GM12878 (cell line): ENCODE measurements at regions not wholly inside any gene's neighbourhood (a gene's known extent, or its start where the extent isn't known, plus 50 kb on each side); places are given as distances from the start of the nearest gene placed in this dataset.
A peak's percentile ranks its signal among the peaks of the same experiment; 100 is the strongest.

Experiments
- ATAC-seq: fragments of 200-7000 bp; cut with Tn5 transposase; 3 replicates; pipeline ENCODE4 v1.9.1; 2020; ENCODE audit warnings: mild to moderate bottlenecking, moderate library complexity
- BruUV-seq: library from RNA; stranded (reverse); fragments of 400-500 nt; replicated peaks from 2 replicates; lab custom pipeline; 2021; lab: Mats Ljungman, UMichigan
- CTCF ChIA-PET: fragments of 300-600 bp; sonication (Branson Sonifier 250); formaldehyde crosslinking; extraction: SDS; loops from one replicate; lab custom pipeline; 2021; ENCODE audit warnings: inconsistent platforms; lab: Yijun Ruan, JAX
- POLR2A ChIA-PET: fragments of 350-600 bp; formaldehyde crosslinking; extraction: SDS; loops from one replicate; lab custom pipeline; 2021; ENCODE audit warnings: inconsistent platforms; lab: Charles Lee
- RAD21 ChIA-PET: fragments of 300-600 bp; sonication (Branson Sonifier 250); formaldehyde crosslinking; loops from one replicate; lab custom pipeline; 2023; ENCODE audit warnings: antibody characterized with exemption; ENCODE audit not compliant: unreplicated experiment; lab: Charles Lee
- SMC1A ChIA-PET: fragments of 300-600 bp; sonication (Branson Sonifier 250); formaldehyde crosslinking; loops from one replicate; lab custom pipeline; 2023; ENCODE audit not compliant: unreplicated experiment, uncharacterized antibody; lab: Charles Lee
- DNase-seq: peaks from one replicate; pipeline ENCODE4 v3.0.0-alpha.2; 2011; ENCODE audit warnings: low read depth, low spot score
- FAIRE-seq: peaks from 3 replicates; lab custom pipeline; 2011; peaks lifted over from hg19 to GRCh38; lab: Jason Lieb, UNC
- H2AFZ ChIP-seq: 2 replicates; pipeline ENCODE4 v1.6.0; 2011; ENCODE audit warnings: low read depth, low read length, control low read depth; ENCODE audit not compliant: control insufficient read depth
- H3K27ac ChIP-seq: 2 replicates; pipeline ENCODE4 v1.5.1; 2011; ENCODE audit warnings: control low read depth; ENCODE audit not compliant: control insufficient read depth, insufficient read depth
- H3K27me3 ChIP-seq, 2 experiments: replicated peaks in 1 of 2; 2 replicates each; pipeline versions ENCODE4 v1.6.0 to v1.6.1; 2011; ENCODE audit warnings: low read length in 1 of 2; ENCODE audit not compliant: control insufficient read depth in 2 of 2, insufficient read depth in 2 of 2
- H3K36me3 ChIP-seq, 2 experiments: 2 replicates each; pipeline ENCODE4 v1.5.1; 2011; ENCODE audit warnings: low read length in 1 of 2; ENCODE audit not compliant: control insufficient read depth in 2 of 2, insufficient read depth in 2 of 2
- H3K4me1 ChIP-seq: 2 replicates; pipeline ENCODE4 v1.6.1; 2011; ENCODE audit warnings: mild to moderate bottlenecking, low read length, moderate library complexity, mixed read lengths; ENCODE audit not compliant: control insufficient read depth, insufficient read depth
- H3K4me2 ChIP-seq: 2 replicates; pipeline ENCODE4 v1.6.0; 2011; ENCODE audit warnings: control low read depth; ENCODE audit not compliant: control insufficient read depth, insufficient read depth
- H3K4me3 ChIP-seq: fragments of 200-600 bp; sonication (generic); 2 replicates; pipeline ENCODE4 v1.5.1; 2016
- H3K79me2 ChIP-seq: 2 replicates; pipeline ENCODE4 v1.6.0; 2011; ENCODE audit warnings: low read length; ENCODE audit not compliant: control insufficient read depth, insufficient read depth
- H3K9ac ChIP-seq: 2 replicates; pipeline ENCODE4 v1.8.0; 2011; ENCODE audit warnings: low read length, control low read depth, mixed read lengths; ENCODE audit not compliant: control insufficient read depth, insufficient read depth
- H3K9me3 ChIP-seq: replicated peaks from 3 replicates; pipeline ENCODE4 v1.5.1; 2011; ENCODE audit warnings: mild to moderate bottlenecking, low read length; ENCODE audit not compliant: control insufficient read depth, insufficient read depth
- H4K20me1 ChIP-seq: 2 replicates; pipeline ENCODE4 v1.6.0; 2011; ENCODE audit not compliant: control insufficient read depth, insufficient read depth
- CBX3 ChIP-seq: fragments of 200-600 bp; sonication (generic); IDR thresholded peaks from 2 replicates; pipeline ENCODE4 v1.6.1; 2016; ENCODE audit warnings: low read depth, borderline replicate concordance
- CEBPB ChIP-seq, 2 experiments: fragments of 150-350 bp in 1 of 2; IDR thresholded peaks; 2 replicates each; pipeline ENCODE4 v1.6.1; 2012 to 2014; ENCODE audit warnings: low read depth in 2 of 2, low read length in 2 of 2, borderline replicate concordance in 1 of 2, inconsistent platforms in 1 of 2
- CHD2 ChIP-seq: IDR thresholded peaks from 2 replicates; pipeline ENCODE4 v1.6.1; 2011; ENCODE audit warnings: low read depth, low read length, improper control_type of control experiment, borderline replicate concordance
- EED ChIP-seq: sonication (generic); IDR thresholded peaks from 2 replicates; pipeline ENCODE4 v1.6.1; 2016; ENCODE audit warnings: antibody characterized with exemption, low read depth
- EP300 ChIP-seq, 2 experiments: fragments of 150-350 bp in 1 of 2; IDR thresholded peaks; 2 replicates each; pipeline ENCODE4 v1.6.1; 2011 to 2012; ENCODE audit warnings: low read depth in 2 of 2, low read length in 2 of 2, borderline replicate concordance in 1 of 2, improper control_type of control experiment in 1 of 2, inconsistent platforms in 1 of 2; ENCODE audit not compliant: control insufficient read depth in 1 of 2
- FOXK2 ChIP-seq: fragments of 450-650 bp; IDR thresholded peaks from 2 replicates; pipeline ENCODE4 v1.6.1; 2017; ENCODE audit warnings: mild to moderate bottlenecking, moderate library complexity
- HDAC2 ChIP-seq: fragments of 200-600 bp; sonication (generic); IDR thresholded peaks from 2 replicates; pipeline ENCODE4 v1.6.1; 2017
- NFYA ChIP-seq: IDR thresholded peaks from 2 replicates; pipeline ENCODE4 v1.6.1; 2011; ENCODE audit warnings: low read depth, mild to moderate bottlenecking, low read length, improper control_type of control experiment, borderline replicate concordance
- PML ChIP-seq: IDR thresholded peaks from 2 replicates; pipeline ENCODE4 v1.6.1; 2012; ENCODE audit warnings: low read length, inconsistent platforms
- RAD51 ChIP-seq: fragments of 450-650 bp; IDR thresholded peaks from 2 replicates; pipeline ENCODE4 v1.6.1; 2016; ENCODE audit warnings: moderate library complexity, mild to moderate bottlenecking, inconsistent platforms
- RB1 ChIP-seq: fragments of 450-650 bp; formaldehyde crosslinking; IDR thresholded peaks from 2 replicates; pipeline ENCODE4 v1.6.1; 2017; ENCODE audit warnings: mild to moderate bottlenecking, borderline replicate concordance
- SIN3A ChIP-seq: IDR thresholded peaks from 2 replicates; pipeline ENCODE4 v1.6.1; 2012; ENCODE audit warnings: low read depth, low read length, improper control_type of control experiment
- SMARCA5 ChIP-seq: fragments of 450-650 bp; IDR thresholded peaks from 2 replicates; pipeline ENCODE4 v1.6.1; 2017; ENCODE audit warnings: mild to moderate bottlenecking
- SREBF2 ChIP-seq: IDR thresholded peaks from 2 replicates; pipeline ENCODE4 v1.6.1; 2012; ENCODE audit warnings: mild to moderate bottlenecking, low read length
- YBX1 ChIP-seq: fragments of 450-650 bp; IDR thresholded peaks from 2 replicates; pipeline ENCODE4 v1.6.1; 2016; ENCODE audit warnings: antibody characterized with exemption
- ZNF217 ChIP-seq: fragments of 450-650 bp; IDR thresholded peaks from 2 replicates; pipeline ENCODE4 v1.6.1; 2017; ENCODE audit warnings: antibody characterized with exemption, mild to moderate bottlenecking
- ZNF622 ChIP-seq: fragments of 450-650 bp; IDR thresholded peaks from 2 replicates; pipeline ENCODE4 v1.6.1; 2017; ENCODE audit warnings: mild to moderate bottlenecking, inconsistent platforms
- WGBS: methylation state at CpG from one replicate; pipeline ENCODE4 v1.1.6; 2016; ENCODE audit warnings: low lambda C conversion rate; ENCODE audit not compliant: insufficient replicate concordance, insufficient coverage; ENCODE audit errors: missing lambda C conversion rate; 5-methylcytosine and 5-hydroxymethylcytosine counted together
- in situ Hi-C: fragments of 300-500 bp; cut with MboI; formaldehyde crosslinking; loops from 9 replicates; pipeline ENCODE4 v1.14.3; 2018; ENCODE audit warnings: mixed read lengths
- intact Hi-C: fragments of 100-400 bp; cut with micrococcal nuclease; formaldehyde crosslinking; loops from one replicate; pipeline ENCODE4 v1.14.2; 2022; ENCODE audit not compliant: unreplicated experiment
- TF ChIP-seq, protein P1 (sequence below): fragments of 450-650 bp; formaldehyde crosslinking; IDR thresholded peaks from 2 replicates; pipeline ENCODE4 v1.4.0; 2022; ENCODE audit warnings: mild to moderate bottlenecking, moderate library complexity
- TF ChIP-seq, protein P2 (sequence below): fragments of 450-650 bp; IDR thresholded peaks from 2 replicates; pipeline ENCODE4 v1.6.1; 2017; ENCODE audit warnings: antibody characterized with exemption, mild to moderate bottlenecking, moderate library complexity

DNA sequence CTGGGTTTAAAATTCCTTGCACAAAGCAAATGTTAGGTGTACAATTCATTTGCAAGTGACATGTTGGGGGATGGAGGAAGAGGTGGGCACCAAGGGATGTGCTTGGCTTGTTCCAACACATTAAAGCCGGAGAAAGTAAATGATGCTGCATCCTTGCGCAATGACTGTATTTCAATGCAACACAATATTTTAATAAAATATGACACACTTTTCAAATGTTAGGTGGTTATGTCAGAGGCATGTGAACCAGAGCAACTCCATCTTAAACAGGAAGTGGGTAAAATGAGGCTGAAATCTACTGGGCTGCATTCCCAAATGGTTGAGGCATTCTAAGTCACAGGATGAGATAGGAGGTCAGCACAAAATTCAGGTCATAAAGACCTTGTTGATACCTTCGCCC is 53.6 kb upstream of the ARHGAP5 start (continued):
- TF ChIP-seq RAD51 = no peak

DNA sequence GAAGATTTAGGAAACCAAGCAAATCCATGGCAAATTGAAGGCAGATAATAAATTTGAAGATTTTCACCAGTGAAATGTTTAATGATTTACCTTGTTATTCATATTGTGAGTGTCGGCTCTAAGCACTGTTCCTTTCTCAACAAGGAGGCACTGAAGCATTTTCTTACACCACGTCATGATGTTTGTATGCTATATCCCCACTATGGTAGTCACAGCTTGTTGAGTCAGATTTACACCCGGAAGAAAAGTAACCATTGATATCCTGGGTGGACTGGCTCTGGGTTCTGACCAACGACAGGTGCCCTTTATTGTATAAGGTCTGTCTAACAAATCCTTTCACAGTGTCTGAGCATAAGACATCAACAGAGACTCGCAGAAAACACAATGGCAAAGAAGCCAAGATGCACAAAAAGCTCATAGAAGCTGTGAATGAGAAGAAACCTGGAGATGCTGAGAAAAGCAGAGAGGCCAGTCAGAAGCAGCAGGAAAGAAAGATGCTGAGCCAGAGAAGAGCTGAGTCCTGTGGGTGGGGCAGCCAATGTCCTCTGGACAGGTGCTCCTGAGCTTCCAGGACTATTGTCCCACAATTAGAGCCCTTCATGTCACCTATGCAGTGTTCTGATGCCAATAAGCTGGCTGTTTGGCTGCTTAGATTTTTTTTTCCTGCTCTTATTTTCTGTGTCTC is 49.7 kb upstream of the ARHGAP5 start:
- Histone ChIP-seq H3K4me2 (no peak overlapping the region), H3K27ac (no peak overlapping the region), H3K9me3 (no peaks in the 10 kb centered on the region), H2AFZ (no peak overlapping the region), H3K4me1 (no peaks in the 10 kb centered on the region), H3K9ac (no peak overlapping the region), H3K79me2 (no peaks in the 10 kb centered on the region), H3K36me3 (no peaks in the 10 kb centered on the region), H4K20me1 (no peaks in the 10 kb centered on the region), H3K27me3 (no peaks in the 10 kb centered on the region), H3K4me3 (no peak overlapping the region)
- ATAC-seq (peak; percentile 58), FAIRE-seq (no peak), DNase-seq (no peak)
- no TSS peak for BruUV-seq
- WGBS = 33% methylated on average over 5 of the region's 5 CpGs
- RAD21 ChIA-PET = no interaction called here
- POLR2A ChIA-PET = interaction anchor here (0.9 kb wide), 1 partner anchor 16 kb away, joined by 3 read pairs; no protein-coding TSS in a partner anchor
- in situ Hi-C loops = no loop called here
- intact Hi-C loops = no loop called here
- SMC1A ChIA-PET = interaction anchor here (0.6 to 0.8 kb wide), 2 partner anchors 100 to 247 kb away, joined by 3 to 4 read pairs; no protein-coding TSS in a partner anchor
- CTCF ChIA-PET = interaction anchor here (0.8 to 1.2 kb wide), 2 partner anchors 9 to 20 kb away, joined by 3 read pairs; no protein-coding TSS in a partner anchor
- TF ChIP-seq YBX1 (no peak), EED (no peak), SIN3A (no peak), PML (no peak), FOXK2 (no peak), EP300 (IDR thresholded peaks at IDR 0.05; ENCODE audit: borderline replicate concordance in 1 of 2, control insufficient read depth in 1 of 2, low read depth in 2 of 2, low read length in 2 of 2) (no peak), HDAC2 (no peak), NFYA (no peak), SREBF2 (no peak), ZNF622 (no peak), SMARCA5 (no peak), CBX3 (no peak), CEBPB (IDR thresholded peaks at IDR 0.05; ENCODE audit: borderline replicate concordance in 1 of 2, low read depth in 2 of 2, low read length in 2 of 2) (no peak), RB1 (no peak), CHD2 (no peak), ZNF217 (no peak)
- TF ChIP-seq, protein P1, sequence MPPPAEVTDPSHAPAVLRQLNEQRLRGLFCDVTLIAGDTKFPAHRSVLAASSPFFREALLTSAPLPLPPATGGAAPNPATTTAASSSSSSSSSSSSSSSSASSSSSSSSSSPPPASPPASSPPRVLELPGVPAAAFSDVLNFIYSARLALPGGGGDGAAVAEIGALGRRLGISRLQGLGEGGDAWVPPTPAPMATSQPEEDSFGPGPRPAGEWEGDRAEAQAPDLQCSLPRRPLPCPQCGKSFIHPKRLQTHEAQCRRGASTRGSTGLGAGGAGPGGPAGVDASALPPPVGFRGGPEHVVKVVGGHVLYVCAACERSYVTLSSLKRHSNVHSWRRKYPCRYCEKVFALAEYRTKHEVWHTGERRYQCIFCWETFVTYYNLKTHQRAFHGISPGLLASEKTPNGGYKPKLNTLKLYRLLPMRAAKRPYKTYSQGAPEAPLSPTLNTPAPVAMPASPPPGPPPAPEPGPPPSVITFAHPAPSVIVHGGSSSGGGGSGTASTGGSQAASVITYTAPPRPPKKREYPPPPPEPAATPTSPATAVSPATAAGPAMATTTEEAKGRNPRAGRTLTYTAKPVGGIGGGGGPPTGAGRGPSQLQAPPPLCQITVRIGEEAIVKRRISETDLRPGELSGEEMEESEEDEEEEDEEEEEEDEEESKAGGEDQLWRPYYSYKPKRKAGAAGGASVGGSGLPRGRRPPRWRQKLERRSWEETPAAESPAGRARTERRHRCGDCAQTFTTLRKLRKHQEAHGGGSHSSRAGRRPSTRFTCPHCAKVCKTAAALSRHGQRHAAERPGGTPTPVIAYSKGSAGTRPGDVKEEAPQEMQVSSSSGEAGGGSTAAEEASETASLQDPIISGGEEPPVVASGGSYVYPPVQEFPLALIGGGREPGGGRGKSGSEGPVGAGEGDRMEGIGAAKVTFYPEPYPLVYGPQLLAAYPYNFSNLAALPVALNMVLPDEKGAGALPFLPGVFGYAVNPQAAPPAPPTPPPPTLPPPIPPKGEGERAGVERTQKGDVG (CRISPR knock-in tag) = no peak
- TF ChIP-seq, protein P2, sequence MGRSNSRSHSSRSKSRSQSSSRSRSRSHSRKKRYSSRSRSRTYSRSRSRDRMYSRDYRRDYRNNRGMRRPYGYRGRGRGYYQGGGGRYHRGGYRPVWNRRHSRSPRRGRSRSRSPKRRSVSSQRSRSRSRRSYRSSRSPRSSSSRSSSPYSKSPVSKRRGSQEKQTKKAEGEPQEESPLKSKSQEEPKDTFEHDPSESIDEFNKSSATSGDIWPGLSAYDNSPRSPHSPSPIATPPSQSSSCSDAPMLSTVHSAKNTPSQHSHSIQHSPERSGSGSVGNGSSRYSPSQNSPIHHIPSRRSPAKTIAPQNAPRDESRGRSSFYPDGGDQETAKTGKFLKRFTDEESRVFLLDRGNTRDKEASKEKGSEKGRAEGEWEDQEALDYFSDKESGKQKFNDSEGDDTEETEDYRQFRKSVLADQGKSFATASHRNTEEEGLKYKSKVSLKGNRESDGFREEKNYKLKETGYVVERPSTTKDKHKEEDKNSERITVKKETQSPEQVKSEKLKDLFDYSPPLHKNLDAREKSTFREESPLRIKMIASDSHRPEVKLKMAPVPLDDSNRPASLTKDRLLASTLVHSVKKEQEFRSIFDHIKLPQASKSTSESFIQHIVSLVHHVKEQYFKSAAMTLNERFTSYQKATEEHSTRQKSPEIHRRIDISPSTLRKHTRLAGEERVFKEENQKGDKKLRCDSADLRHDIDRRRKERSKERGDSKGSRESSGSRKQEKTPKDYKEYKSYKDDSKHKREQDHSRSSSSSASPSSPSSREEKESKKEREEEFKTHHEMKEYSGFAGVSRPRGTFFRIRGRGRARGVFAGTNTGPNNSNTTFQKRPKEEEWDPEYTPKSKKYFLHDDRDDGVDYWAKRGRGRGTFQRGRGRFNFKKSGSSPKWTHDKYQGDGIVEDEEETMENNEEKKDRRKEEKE = no peak
